Effector CD8-positive, alpha-beta T cell (primary cell): ENCODE measurements at regions not wholly inside any gene's neighbourhood (a gene's known extent, or its start where the extent isn't known, plus 50 kb on each side); places are given as distances from the start of the nearest gene placed in this dataset.

Source experiments
- DNase-seq: peaks from one replicate; lab custom pipeline; 2025; lab: John Stamatoyannopoulos, UW

DNA sequence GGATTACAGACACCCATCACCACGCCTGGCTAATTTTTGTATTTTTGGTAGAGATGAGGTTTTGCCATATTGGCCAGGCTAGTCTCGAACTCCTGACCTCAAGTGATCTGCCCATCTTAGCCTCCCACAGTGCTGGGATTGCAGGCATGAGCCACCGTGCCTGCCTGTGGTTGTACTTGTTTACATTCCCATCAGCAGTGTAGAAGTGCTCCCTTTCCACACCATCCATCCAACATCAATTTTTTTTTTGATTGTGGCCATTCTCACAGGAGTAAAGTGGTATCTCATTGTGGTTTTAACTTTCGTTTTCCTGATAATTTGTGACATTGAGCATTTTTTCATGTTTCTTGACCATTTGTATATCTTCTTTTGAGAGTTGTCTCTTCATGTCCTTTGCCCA, 1019.4 kb upstream of the SLC10A2 start:
- no peak for DNase-seq

DNA sequence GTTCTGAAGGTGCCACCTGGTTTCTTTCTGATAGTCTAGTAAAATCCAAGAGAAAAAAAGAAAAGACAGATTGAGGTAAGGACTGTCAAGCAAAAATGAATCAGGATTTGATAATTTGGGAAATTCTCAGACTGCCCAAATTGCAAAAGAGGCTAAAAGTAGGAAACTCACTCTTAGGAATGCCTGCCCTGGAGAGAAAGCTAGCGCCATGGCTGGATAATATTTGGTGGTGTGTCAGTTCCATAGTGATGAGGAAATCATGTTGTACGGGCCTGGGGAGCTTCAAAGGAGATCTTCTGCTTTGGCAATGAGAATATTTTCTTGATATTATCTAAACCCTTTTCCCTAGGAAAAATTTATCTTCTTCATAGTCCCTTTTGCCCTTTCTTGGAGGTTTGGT, 1008.1 kb upstream of the SLC10A2 start:
- DNase-seq = no peak

DNA sequence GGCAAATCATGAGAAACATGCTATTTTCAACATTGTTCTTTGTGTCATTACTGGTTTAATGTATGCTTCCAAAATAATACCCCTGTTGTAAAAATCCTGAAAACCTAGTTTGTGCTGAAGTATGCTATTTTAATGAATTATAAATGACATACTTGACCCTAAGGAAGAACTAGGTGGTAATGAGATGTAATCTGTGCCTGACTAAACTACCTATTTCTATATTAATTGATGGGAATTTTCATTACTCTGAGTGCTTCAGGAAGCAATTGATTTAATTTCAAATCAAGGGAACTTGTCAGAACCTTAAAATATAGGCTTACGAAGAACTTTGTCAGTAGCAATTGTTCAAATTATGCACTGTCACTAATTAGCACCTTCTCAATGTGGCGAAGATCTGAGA, 1005.6 kb upstream of the SLC10A2 start:
- no peak for DNase-seq

DNA sequence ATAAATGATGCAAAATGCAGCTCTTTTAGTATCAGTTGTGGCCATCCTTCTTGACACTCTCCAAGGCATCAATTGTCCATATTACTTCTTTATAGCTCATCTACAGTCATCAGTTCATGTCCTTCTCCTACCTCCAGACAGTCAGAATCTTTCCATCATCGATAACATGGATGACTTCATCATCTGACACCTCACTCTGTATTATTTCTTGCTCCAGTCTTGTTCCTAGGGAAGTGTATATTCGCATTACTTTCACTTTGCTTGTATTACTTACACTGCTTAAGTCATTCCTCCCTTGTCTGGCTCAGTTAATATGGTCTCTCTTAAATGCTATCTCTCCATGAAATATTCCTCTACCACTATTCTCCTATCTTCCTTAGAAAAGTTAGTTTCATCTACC, 999.1 kb upstream of the SLC10A2 start:
- no peak for DNase-seq

DNA sequence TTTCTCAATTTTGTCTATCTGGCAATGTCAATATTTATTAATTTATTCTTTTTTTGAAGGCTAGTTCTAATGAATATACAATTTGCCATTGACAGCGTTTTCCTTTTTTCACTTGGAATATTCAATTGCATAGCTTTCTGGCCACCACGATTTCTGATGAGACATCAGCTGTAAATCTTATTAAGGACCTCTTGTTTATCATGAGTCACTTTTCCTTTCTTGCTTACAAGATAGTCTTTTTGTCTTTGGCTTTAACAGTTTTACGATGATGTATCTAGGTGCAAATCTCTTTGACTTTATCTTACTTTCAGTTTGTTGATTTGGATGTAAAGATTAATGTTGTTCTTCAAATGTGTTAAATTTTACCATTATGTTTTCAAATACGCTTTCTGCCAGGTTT, 991.6 kb upstream of the SLC10A2 start:
- DNase-seq = no peak

DNA sequence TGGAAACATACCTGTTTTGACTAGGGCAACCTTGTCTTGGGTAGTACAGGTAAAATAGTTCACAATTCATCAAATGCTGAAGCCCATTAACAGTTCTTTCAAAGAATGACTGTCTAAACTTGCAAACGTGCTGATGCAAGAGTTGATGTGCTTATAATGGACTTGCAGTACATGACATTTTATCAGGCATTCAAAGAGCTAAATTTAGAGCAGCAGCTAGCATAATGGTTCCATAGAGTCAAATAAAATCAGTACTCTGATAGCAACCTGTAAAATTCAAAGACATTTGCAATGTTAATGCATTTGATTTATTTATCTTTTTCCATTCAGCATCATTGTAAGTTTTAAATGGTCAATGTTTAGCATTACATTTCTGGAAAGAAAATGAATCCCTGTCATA, 979.7 kb upstream of the SLC10A2 start:
- DNase-seq = no peak

DNA sequence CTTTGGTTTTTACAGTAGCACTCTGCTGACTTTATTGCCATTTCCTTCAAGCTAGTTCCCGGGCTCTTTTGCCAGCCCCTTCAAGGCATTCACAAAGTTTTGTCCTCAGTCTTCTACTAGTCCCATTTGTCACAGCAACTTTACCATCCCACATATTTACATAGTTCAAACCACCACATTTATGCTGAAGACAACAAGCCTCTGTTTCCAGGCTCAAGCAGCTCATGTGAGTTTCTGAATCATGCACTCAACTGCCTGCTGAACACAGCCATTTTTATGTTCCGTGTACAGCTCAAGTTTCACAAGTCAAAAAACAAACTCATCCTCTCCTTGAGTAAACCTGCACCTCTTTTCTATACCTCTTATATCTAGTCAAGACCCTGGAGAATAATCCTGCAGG, 977.0 kb upstream of the SLC10A2 start:
- DNase-seq = no peak

DNA sequence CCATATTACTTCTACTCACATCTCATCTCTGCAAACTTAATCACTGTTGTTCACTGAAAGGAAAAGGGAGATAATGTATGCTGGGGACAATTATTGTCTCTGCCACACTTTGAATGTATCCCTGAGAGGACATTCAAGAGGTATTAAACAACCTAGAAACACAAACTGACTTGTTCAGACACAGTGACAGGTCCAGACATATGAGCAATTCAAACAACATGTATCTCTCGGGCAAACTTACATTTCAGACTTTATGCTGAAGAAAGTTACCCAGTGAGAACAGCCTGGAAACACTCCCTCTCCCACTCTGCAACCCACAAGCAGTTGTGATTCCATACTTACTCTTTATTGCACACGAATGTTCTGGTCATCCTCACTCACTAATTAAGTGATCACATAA, 968.7 kb upstream of the SLC10A2 start:
- DNase-seq = no peak

DNA sequence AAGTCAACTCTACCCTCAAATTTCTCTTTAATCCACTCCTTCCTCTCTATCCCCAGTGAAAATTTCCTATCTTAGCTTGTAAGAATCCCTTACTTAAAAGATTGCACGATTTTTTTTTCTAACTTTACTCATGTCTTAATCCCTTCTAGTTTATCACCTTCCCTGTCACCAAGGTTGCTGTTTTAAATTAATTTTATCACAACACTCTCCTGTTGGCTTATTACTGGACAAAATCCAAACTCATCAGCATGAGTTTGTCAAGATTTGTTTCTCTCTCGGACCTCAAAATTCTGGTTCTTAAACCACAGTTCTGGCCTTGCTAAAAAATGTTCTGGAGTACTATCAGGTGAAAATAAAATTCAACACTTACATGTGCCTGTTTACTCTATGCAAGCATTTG, 959.1 kb upstream of the SLC10A2 start:
- DNase-seq = no peak

DNA sequence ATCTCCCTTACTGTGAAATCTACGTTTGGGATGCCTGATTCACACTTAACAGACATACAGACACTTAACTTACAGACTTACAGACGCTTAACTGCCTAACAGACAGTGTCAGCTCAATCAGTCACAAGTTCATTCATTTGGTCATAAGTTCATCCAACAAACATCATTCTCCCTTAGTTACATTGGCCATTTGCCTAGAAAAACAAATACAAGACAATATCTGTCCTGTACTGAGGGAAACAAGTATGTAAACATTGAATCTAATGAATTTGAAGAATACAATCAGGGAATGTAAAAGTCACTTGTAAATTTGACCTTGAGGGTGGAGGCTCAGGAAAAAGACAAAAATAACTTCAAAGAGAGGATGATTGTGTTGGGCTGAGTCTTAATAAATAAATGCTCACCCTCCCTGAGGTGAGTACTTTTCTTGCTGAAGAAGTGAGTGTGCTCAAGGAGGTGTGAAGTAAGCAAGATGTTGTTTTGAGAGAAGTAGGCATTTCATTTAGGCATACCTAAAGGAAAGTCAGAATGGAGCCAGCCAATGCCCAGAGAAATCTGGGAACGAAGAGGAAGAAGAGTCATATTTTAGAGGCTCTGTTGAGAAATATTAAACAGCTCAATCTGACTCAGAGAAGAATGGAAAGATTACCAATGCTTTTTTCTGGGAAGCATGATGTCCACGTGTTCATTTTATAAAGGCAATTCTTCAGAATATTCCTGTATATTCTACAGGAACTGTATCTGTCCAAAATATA, 958.4 kb upstream of the SLC10A2 start:
- no peak for DNase-seq

DNA sequence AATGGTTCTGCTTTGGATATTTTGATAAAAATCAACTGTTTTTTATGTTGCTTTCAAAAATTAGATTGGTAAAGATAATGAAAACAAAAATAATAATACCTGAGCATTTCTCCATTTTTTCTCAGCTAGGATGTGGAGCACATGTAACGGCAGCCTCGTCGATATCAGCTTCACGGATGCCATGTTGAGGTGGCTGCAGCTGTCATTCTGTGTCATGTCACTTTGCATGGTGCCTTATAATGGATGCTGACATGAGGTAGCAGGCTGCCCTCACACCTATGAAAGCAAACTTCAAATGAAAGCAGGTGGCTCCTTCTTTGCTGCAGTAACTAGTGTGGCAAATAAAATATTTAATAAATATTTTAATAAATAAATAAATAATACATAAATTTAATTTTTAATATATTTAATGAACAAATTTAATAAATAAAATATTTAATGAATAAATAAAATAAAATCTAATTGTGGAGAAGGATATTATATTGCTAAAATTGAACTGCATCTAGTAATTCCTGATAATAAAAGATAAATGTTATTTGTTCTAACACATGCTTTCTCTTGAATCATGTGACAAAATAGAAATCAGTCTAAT, 955.7 kb upstream of the SLC10A2 start:
- no peak for DNase-seq

DNA sequence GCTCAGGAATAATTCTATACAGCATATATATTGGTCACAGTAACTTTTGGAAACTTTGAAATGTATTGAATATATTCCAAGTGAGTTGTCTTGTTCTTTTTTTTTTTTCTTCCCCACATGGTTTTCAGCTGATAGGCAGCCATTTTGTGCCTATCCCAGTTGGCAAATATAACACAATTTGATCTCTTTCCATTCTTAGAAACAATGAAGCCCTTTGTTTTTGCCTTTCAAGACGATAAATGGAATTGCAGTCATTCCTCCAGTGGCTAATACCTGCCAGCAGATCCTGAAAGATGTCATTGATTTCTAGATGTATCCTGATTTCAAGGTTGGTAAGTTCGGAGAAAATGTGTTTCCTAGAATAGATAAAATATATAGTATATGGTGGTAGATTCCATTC, 951.1 kb upstream of the SLC10A2 start:
- DNase-seq = no peak

DNA sequence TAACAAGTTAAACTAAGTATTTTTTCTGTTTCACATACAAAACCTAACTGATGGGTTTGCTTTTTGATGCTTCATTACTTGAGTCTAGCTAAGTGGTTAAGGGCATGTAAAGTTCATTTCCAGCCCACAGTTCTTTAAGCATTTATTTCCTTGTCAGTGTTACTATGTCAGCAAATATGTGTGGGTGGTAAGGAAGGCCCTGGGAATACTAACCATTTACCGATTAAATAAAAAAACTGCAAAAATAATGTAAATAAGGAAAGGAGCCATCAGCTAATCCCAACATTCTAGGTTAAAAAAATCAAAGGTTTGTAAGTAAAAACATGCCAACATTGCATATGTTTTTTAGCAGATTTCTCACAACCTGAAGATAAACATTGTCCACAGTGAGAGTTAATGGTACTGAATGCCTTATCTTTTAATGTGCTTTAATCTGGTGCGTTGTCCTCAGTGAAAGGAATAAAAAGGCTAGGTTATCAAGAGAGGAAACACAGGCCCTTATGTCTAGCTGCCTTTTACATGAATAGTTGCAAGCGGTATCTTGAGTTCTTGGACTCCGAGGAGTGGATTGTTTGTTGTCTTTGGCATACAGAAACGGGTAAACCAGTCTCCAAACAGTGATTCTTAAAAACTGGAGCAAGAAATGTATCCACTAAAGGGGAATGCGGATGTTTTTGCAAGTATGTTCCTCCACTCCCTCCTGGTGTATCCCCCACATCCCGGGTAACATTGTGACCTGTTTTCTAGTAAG, 949.6 kb upstream of the SLC10A2 start:
- DNase-seq = no peak

DNA sequence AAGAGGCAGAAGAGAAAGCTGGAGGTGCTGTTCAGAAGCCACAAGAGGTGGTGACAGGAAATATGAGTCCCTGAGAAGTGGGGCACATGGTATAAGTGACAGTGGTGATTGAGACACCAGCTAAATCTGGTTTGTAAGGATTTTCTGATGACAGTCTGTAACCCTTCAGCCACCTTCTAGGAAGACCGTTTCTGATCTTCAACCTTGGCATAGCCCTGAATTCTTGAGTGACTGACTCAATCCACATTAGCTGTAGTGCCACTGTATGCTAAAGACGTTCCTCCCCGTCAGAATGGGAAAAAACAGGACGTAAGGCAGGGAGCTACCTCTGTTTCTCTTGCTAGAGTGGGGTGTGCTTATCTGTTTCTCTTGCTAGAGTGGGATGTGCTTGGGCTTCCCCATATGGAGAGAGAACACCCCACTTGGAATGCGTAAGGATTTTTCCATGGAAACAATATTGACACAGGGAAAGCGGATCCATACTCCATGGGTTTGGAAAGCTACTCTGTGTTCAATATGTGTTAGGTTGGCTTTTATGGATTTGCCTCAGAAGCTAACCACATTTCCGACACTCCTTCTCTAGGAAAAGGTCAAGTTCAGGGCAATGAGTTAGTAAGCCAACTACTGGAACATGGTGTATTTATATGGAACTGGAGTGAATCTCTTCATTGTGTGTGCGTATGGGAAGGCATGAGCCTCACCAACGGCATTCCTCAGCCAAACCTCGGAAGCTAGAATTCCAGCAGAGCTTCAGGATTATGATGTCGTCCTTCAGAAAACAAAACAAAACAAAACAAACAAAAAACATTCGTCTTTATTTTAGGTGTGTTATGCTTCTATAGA, 948.8 kb upstream of the SLC10A2 start:
- DNase-seq = no peak

DNA sequence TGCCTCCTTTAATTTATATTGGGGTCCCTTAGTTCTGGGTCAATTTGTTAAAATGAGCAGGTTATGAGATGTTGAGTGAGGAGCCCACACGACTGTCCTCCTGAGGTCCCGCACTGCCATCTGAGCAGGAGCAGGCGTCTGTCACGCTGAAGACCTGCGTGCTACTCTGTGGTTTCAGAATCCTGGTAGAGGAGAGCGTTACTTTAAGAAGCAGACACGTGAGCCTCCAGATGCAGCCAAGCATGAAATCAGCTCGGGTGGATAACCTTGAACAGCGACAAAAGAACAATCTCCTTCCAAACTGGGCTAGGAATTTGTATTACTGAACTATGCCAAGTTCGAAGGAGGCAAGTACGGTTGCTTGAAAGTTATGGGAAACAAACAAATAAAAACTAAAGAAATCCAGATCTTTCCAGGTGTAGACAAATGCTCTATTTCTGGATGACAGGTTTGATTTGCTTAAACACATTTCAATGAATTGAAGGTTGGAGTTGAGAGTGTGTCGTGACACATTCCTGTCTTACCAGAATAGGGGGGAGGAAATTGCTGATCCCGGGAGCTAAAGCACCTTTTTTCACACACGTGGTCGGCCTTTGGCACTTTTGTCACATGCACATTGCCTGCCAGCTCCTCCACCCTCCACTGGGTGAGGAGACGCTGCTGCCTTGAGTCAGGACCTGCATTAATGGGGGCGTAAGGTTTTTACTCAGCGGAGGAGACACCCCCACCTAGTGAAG, 945.5 kb upstream of the SLC10A2 start:
- no peak for DNase-seq

DNA sequence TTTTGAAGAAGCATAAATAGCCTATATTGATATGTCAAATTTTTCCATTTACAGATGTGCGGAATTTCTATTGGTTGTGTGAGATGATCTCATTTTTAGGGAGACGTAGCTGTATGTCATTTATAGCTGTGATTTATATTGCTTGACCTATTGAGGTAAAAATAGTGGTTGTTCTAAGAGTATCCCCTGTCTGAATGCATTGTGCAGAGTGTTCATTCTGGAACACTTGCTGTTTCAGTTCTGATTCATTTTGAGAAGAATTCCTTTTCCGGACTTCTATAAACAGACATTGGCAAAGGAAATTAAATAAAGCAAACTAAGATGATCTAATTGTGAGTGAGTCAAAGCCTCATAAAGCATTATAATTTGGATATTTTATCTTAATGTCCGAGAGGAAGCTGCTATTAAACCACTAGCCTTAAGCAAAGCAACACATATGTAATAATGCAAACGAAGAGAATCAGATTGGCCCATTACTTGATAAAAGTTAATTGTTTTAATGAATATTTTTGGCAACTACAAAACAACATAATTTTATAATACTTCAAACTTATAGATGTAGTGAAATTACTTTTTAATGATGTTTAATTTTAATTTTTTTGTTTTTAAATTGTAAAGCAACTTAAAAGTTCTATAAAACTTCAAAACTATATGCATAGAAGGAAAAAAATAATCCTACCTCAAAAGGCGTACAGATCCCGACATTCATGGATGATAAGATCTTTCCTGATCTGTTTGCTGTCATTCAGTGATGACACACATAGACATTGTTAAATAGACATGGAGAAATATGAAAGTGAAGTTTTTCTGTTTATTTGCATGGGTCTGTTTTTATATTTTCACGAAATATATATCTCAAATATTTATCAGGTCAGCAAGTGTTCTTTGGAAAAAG, 942.6 kb upstream of the SLC10A2 start:
- DNase-seq = no peak

DNA sequence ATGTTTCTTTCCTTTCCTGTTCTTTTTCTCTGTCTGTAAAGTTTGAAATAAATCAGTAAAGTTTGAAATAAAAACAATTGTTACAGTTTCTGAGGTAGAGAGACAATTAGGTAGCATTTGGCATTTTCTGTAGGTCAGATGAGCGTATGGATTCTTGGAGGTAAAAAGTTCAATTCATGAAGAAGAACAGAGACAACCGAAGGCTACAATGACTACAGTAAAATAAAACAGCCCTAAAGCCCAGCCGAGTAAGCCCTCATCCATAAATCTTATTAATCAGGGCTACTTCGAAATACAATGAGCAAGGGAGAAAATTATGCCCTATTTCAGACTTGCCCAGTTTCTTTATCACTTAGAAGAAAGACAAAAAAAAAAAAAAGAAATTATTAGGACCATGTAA, 941.9 kb upstream of the SLC10A2 start:
- no peak for DNase-seq

DNA sequence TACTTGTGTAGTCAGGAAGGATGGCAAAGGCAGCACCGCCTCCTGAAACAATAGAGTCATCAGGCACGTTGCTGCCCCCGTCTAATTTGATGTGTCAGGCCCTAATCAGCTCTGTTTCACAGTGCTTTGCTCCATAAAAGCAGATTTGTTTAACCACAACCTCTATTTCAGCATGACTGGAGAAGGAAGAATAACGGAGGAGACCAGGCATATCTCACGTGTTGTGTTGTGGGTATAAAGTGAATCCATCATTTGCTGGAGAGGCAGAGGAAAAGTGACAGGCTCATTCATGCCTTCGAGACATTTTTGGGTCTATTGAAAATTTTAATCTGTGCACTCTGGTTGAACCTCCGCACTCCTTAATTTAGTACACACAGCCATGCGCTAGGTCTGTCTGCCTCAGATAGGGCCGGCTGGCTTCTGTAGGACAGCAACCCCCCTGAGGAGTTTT, 940.4 kb upstream of the SLC10A2 start:
- no peak for DNase-seq

DNA sequence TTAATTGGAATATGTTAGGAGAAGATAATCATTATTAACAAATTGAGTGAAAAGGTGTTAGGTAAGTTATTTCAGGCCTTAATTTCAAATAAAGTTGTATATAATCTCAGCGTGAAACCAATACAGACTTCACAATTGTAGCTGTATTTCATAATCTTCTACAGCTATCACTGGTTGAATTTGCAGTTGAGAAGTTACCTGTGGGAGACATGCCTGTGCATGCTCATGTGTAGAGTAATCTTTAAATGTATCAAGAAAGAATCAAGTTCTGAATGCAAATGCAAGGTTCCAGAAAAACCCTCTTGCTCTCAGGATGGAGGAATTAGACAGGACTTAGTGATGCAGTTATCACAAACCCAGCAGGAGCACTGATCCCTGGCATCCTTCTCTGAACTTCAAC, 938.4 kb upstream of the SLC10A2 start:
- no peak for DNase-seq

DNA sequence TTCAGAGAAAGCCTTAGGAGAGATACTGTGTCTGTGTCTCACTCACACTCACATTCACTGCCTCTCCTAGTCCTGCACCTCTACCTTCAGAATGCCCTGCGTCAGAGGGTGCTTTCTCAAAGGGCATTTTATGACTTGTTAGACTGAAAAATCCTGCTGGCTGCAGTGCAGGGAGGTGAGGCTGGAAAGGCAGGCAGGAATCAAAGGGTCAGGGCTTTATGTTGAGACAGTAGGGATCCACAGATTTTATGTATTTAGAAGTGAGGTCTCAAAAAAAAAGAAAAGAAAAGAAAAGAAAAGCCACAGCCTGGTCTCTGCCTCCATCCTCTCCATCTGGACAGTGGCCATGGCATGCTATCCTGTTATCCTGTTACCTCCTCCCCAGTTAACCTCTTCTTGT, 936.0 kb upstream of the SLC10A2 start:
- DNase-seq = no peak

DNA sequence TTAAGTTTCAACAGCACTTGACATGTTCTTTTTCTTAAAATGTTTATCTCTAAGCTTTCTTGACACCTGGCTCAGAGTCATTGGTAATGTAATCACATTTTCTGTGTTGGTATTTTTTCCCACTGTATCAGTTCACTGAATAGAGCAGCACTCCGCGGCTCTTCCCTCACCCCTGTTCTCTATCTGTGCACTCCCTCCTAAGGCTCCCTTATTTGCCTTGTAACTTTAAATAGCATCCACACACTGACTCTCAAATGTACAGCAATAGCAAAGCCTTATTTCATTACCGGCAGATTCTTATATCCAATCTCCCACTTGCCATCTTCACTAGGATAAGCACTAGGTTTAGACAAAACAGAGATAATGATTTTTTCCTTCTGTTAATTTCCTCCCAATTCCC, 935.5 kb upstream of the SLC10A2 start:
- no peak for DNase-seq
